NCI-H2171 treated with DMSO at 0.1 percent for 48 hours (cell line): ENCODE measurements at regions not wholly inside any gene's neighbourhood (a gene's known extent, or its start where the extent isn't known, plus 50 kb on each side); places are given as distances from the start of the nearest gene placed in this dataset.

Experiments used
- DNase-seq: peaks from one replicate; lab custom pipeline; 2025; lab: John Stamatoyannopoulos, UW

GRCh38 chr5:3043600-3043999, 292.1 kb upstream of the IRX2 start:
- no peak for DNase-seq

DNA sequence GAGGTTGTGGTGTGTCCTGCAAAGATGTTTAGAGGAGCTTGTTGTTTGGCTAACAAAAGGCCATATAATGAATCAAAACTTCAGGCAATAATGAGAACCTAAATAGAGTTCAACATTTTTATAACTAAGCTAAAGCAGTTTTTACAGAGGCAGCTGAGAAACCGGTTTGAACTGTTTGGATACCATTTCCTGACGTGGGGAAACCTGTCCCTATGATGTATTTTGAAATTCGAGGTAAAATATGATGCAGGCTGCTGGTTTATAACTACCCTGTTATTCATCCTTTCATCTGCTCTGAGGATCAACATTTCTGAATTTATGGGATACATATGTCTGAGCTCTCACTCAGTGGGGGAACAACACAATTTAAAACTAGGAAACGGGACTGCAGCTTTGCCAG, 289.5 kb upstream of the IRX2 start:
- DNase-seq: no peak

DNA sequence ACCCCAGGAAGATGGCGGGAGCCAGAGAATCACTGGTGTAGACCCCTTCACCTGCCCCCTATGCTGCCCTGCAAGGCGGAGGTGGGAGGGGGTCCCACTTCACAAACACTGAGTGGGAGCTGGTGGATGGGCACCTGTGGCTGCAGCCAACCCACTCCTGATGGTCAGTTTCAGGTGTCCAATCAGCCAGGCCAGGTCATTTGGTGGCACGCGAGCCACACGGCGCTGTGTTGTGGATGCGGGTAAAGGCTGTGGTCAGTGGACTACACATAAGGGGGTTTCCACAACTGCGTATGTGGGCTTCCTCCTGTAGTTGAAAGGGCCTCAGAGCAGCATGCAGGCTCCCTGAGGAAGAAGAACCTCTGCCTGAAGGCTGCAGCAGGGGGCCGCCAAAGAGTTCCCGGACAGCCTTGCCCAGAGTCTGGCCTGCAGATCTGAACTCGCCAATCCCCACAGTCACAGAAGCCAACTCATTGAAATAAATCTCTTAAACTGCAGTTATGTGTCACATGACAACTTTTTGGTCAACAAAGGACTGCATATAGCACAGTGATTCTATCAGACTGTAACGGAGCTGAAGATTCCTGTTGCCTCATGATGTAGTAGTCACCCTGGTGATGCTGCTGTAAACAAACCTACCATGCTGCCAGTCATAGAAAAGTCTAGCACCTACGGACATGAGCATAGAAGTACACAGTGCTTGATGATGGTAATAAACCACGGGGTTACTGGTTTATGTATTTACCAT, 284.7 kb upstream of the IRX2 start:
- no peak for DNase-seq

DNA sequence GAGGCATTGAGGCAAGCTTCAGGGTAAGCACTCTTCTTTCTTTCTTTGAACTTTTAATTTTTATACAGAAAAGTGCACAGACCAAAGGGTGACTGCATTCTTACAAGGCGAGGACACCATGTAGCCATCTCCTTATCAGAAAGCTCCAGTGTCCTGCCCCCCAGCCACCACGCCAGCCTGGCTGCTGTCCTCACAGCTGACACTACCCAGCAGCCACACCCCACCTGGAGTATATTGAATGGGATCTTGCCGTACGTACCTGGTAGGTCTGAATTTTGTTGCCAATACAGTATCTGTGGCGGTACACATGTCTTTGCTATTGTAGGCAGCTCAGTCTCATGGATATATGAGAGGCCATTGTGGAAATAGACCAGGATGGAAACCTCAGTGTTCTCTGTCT, 284.0 kb upstream of the IRX2 start:
- no peak for DNase-seq

DNA sequence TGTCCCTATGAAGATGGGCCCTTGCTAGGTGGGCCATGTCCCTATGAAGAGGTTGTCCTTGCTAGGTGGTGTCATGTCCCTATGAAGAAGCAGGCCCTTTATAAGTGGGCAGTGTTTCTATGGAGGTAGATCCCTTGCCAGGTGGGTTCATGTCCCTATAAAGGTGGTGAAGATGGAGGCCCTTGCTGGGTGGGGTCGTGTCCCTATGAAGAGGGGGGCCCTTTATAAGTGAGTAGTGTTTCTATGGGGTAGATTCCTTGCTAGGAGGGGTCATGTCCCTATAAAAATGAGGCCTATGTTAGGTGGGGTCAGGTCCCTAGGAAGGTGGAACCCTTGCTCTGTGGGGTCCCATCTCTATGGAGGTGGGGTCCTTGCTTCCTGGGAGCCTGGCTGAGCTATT, 283.4 kb upstream of the IRX2 start:
- no peak for DNase-seq

DNA sequence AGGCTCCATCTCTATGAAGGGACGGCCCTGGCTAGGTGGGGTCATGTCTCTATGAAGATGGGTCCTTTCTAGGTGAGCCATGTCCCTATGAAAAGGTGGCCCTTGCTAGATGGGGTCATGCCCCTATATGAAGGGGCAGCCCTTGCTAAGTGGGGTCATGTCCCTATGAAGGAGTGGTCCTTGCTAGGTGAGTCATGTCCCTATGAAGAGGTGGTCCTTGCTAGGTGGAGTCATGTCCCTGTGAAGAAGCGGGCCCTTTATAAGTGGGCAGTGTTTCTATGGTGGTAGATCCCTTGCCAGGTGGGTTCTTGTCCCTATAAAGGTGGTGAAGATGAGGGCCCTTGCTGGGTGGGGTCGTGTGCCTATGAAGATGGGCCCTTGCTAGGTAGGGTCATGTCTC, 283.0 kb upstream of the IRX2 start:
- no peak for DNase-seq

- DNase-seq: no peak
Measured at GRCh38 chr5:3033033-3033755, 281.7 kb upstream of the IRX2 start.

DNA sequence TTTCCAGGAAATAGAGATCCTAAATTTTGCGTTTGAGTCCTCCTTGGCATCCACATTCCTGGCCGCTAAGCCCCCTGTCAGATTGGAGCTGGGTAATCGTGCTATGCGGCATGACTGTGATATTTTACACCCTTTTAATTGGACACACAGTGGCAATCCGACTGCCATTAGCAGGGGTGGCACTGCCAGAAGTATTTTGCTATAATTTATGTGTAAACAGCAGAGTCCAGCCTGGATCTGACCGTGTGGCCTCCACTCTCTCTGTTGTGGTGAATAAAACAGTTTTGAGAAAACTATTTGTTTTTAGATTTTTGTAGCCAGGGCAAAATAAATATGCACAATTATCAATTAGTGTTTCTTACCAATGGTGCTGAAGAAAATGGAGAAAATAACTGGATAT, 281.0 kb upstream of the IRX2 start:
- no peak for DNase-seq

- no peak for DNase-seq
Measured at GRCh38 chr5:3031733-3032378, 280.4 kb upstream of the IRX2 start.

GRCh38 chr5:3030511-3031165, 279.2 kb upstream of the IRX2 start:
- no peak for DNase-seq

- DNase-seq: no peak
Measured at GRCh38 chr5:3029396-3029795, 277.9 kb upstream of the IRX2 start.

DNA sequence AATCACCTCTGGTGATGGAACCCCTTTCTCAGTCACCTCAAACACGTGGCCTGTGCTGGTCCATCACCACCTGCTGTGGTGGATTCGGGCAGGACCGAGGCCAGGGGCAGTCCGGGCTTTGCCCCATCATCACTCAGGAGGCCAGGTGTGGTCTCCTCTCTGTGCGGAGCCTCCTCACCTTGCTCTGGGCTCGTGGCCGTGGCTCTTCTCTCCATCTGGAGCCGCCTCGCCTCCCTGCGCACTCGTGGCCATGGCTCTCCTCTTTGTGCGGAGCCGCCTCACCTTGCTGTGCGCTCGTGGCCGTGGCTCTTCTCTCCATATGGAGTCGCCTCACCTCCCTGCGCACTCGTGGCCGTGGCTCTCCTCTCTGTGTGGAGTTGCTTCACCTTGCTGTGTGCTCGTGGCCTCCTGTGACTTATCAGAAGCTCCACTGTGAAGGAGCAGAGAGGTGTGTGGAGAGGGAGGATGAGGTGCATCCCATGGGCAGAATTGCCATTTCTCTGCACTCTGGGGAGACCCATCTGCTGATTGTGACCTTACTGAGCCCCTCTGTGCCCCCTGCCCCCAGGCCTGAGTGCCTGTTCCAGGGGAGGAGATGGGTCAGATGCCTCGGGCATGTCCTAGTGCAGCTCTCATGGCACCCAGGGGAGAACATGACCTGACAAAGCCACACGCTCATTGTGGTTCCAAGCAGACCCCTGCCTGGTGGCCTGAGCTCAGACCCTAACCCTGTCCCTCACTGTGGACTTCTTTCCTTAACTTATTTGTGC, 276.6 kb upstream of the IRX2 start:
- DNase-seq: no peak

DNA sequence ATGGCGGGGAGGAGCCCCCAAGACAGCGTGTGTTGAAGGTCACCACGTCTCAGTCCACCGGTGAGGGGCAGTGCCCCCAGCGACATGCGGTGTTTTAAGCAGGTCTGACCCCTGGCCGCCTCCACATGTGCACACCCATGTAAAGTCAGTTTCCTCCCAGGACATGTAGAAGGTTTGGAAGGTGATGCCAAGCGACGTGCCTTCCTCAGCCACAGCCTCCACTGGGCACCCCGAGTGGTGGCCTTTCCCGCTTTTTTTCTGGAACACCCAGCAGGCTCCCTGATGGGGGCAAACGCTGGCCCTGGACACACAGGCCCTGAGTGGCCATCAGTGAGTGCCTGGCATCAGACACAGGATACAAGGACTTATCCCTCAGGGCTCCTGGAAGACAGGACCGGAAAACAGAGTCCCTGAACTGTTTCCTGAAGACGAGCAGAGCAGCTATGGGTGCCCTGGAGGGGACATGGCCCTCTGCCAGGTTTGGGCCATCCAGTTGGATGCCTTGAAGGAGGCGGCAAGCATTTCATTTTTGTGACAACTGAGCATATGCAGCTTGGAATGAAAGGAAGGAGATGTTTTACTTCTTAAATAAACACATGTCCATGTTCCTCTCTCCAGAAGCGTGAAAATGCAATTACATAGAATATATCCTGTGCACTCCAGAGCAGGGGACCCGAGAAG, 275.8 kb upstream of the IRX2 start:
- no peak for DNase-seq

DNA sequence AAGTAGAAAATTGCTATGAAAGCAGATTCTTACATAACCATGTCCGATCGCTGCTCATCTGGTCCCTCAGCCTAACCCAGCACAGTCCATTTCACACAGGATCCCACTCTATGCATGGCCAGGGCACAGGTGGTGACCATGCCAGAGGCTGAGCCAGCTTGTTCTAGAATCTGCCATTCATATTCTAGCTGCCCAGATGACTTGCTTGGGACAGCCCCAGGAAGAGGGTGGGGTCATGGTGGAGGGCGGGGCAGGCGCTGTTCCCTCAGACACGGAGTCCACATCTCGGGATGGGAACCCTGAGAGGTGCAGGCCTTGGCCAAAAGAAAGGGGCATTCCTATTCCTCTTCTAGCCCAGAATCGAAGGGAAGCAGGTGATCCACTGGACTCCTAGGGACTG, 275.2 kb upstream of the IRX2 start:
- no peak for DNase-seq

DNA sequence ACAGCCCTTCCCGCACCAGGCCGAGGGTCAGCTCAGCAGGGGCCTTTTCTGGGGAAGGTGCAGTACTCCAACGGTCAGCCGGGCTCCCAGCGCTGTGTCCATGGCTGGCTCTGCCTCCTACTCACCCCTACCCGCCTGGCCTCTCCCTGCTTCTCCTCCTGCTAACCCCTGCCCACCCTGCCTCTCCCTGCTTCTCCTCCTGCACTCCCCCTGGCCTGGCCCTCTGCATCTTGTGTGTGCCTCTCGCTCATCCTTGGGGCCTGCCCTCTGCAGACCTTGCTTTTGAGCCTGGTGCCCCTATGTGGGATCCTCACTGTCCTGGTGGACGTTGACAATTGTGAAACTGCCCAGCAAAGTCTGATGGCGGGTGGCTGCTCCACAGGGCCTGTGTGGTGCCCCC, 274.6 kb upstream of the IRX2 start:
- no peak for DNase-seq

DNA sequence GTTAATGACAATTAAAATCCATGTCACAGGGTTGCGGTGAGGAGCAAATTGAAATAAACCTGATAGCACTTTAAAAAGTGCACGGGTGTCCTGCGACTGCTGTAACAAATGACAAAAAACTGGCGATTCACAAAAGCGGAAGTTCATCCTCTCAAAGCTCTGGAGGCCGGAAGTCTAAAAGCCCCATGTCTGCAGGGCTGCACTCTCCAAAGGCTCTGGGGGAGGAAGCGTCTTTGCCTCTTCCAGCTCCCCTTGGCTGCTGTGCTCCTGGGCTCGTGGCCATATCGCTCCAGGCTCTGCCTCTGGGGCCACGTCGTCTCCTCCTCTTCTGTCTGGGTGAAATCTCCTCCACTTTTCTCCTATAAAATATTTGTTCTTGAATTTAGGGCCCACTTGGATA, 273.9 kb upstream of the IRX2 start:
- no peak for DNase-seq

DNA sequence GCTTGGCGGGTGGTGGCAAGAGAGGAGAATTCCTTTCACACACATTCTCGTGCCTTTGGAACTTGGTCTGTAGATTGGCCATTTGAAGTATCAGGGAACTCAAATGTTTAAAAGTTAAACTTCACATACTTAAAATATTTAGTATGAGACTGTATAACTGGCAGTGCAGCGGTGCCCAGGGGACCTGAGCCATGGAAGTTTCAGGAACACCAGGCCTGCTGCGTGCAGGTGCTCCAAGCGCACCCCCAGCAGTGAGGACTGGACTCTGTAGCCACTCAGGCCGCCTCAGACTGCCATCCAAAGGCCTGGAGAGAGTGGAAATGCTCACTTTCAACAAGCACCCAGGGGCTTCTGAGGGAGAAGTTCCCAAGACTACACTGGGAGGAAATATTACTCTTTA, 273.5 kb upstream of the IRX2 start:
- DNase-seq: no peak

DNA sequence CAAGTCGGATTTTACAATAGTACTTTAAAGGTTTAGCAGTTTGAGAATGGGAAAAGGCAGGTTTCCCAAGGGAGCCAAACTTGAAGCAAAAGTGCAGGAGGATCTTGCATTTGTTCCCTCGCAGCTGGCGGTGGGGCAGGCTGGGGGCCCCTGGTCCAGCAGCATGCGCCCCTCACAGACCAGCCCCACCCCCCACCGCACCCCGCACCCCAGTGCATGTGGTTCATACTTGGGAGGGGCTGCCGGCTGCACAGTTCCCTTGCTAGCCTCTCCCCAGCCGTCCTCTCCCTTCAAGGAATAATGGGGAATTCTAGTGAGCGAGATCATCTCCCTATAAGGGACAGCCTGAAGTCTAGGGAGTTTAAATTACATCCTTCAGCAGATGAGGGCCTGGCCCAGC, 273.1 kb upstream of the IRX2 start:
- no peak for DNase-seq

DNA sequence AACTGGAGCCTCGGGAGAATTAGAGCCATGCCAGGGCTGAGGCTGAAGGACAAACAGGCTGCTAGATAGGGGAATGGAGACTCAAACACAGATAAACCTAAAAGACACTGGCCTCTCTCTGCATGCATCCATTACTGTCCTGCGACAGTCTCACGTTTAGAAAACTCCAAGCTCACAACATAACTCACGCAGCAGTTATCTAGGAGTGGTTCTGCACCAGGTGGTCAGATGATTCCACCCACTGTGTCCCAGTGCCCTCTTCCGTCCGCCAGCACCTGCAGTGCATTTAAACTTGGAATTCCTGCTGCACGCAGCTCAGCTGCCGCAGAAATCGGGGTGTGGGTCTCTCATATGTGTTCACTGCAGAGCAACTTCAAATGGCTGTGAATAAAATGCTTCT, 272.6 kb upstream of the IRX2 start:
- no peak for DNase-seq

- no peak for DNase-seq
Measured at GRCh38 chr5:3023656-3024055, 272.2 kb upstream of the IRX2 start.

DNA sequence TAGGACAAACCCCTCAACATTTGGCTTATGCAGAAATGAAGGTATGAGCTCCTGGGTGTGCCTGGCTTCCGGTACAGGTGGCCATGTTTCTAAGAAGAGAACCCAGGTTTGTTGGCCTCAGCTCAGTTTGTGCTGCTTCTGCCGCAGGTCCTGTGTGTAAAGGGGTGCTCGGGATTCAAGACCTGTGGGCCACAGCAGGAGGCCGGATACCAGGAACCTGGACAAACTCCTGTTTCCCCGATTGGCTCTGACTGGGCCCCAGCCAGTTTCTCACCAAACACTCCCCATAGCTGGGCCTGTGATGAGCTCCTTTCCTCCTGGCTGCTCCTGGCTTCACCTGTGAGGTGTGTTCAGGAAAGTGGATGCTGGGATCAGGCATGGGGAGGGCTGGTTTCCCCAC, 271.2 kb upstream of the IRX2 start:
- DNase-seq: no peak

GRCh38 chr5:3020426-3020825, 268.9 kb upstream of the IRX2 start:
- DNase-seq: no peak
